ENCODE measurements at regions not wholly inside any gene's neighbourhood (a gene's known extent, or its start where the extent isn't known, plus 50 kb on each side); places are given as distances from the start of the nearest gene placed in this dataset.

GRCh38 chr6:103122766-103123601 lies 1729.5 kb downstream of the GRIK2 start:
- TF ChIP-seq ZFAT (CRISPR knock-in tag; conservative IDR thresholded peaks at IDR 0.05) (no peak), BHLHE40 (IDR thresholded peaks at IDR 0.05; ENCODE audit: low read length) (no peak), EZH2 (conservative IDR thresholded peaks at IDR 0.05; ENCODE audit: low read depth, low read length) (no peak), CENPBD1 (CRISPR knock-in tag; IDR thresholded peaks at IDR 0.05; ENCODE audit: borderline replicate concordance, low read depth) (no peak), CTCF (CRISPR knock-in tag; IDR thresholded peaks at IDR 0.05) (peak; percentile 82)

All from HepG2 (cell line).